Occipital lobe (tissue), 1 donor: ENCODE measurements at regions not wholly inside any gene's neighbourhood (a gene's known extent, or its start where the extent isn't known, plus 50 kb on each side); places are given as distances from the start of the nearest gene placed in this dataset.

ENCODE experiments used
- DNase-seq: peaks from one replicate; lab custom pipeline; 2025; lab: John Stamatoyannopoulos, UW

GRCh38 chr6:153790048-153790447 is 249.0 kb upstream of the OPRM1 start:
- no peak for DNase-seq

DNA sequence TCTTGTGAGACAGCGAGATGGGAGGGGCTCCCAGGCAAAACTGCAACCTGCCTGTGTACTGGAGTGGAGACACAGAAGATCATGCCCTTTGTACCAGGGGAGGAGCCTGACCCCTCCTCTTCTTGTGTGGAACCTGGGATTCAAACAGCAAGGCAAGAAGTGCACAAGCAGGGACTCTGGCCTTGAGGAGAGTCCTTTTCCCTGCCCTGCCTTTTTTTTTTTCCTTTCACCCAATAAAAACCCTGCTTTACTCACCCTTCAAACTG is 251.8 kb upstream of the OPRM1 start:
- DNase-seq = no peak

GRCh38 chr6:153781306-153781705 is 257.7 kb upstream of the OPRM1 start:
- no peak for DNase-seq

- DNase-seq = no peak
These were observed 259.0 kb upstream of the OPRM1 start for GRCh38 chr6:153780011-153780410.

DNA sequence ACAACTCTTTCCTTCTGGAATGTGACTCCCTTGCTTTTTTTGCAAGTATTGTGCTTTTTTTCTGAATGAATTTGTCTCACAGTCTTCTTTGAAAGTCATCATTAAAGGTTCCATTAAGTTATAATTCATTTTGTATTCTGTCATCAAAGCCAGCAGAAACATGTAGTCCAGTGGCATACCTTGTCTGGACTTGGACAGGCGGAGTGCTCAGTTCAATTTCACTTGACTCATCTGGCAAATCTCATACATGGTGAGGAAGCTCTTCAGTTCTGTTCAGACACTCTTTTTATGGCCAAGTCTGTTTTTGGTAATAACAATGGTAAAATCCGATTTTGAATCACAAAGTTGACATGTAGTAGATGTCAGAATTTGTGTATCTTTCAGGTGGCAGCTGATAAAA is 260.8 kb upstream of the OPRM1 start:
- no peak for DNase-seq

- no peak for DNase-seq
These were observed 267.5 kb upstream of the OPRM1 start for GRCh38 chr6:153771577-153771976.

- no peak for DNase-seq
These were observed 271.9 kb upstream of the OPRM1 start for GRCh38 chr6:153767127-153767526.

- DNase-seq = no peak
These were observed 280.5 kb upstream of the OPRM1 start for GRCh38 chr6:153758516-153758915.

GRCh38 chr6:153735761-153736160 is 303.3 kb upstream of the OPRM1 start:
- DNase-seq = no peak

GRCh38 chr6:153729189-153729588 is 309.9 kb upstream of the OPRM1 start:
- no peak for DNase-seq

GRCh38 chr6:153727885-153728284 is 311.2 kb upstream of the OPRM1 start:
- no peak for DNase-seq

DNA sequence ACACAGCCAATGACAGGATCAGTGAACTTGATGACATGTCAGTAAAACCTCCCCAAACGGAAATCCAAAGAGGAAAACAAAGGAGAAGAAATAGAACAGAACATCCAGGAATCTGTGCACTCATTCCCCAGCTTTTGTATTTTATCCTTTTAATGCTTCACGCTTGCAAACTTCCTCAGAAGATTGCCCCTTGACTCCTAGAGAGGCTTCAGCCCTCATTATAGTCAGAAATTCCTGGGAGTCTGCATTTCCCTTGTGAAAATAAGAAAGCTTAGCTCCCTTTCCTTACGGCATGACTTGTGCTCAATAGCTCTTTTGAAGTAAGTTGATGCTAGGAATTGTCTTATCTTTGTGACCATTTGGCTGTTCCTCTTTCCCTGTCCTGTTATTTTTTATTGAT is 313.6 kb upstream of the OPRM1 start:
- DNase-seq = no peak

DNA sequence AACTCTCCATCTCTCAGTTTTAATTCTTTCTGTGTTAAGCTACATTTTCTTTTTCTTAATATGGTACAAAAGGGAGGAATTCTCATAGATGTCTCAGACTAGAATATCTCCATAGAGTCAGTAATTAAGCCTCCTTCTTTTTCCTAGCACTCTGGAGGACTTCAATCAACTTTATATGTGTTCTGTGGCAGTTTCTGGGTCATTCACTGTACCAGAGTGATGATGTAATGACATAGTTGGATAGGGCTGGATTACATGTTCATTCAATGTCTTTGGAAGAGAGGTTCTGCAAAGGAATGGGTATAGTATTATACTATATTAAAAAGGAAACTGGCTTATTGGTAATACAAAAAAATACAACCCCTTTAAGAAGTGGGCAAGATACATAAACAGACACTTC is 318.3 kb upstream of the OPRM1 start:
- DNase-seq = no peak

GRCh38 chr6:153705429-153705828 is 333.6 kb upstream of the OPRM1 start:
- no peak for DNase-seq

DNA sequence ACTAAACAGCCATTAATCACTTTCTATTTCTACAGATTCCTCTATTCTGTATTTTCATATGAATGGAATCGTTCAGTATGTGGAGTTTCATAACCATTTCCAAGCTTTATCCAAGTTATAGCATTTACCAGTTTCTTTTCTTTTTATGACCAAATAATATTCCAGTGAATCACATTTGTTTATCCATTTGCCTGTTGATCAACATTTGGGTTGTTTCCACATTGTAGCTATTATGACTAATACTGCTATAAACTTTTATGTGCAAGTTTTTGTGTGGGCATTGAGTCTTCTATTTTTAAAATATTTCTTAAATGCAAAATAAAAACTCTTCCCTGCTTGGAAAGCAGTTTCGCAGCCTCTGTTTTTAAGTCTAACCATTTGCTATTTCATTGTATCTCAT is 336.4 kb upstream of the OPRM1 start:
- DNase-seq = no peak

GRCh38 chr6:153698637-153699036 is 340.4 kb upstream of the OPRM1 start:
- DNase-seq = no peak

DNA sequence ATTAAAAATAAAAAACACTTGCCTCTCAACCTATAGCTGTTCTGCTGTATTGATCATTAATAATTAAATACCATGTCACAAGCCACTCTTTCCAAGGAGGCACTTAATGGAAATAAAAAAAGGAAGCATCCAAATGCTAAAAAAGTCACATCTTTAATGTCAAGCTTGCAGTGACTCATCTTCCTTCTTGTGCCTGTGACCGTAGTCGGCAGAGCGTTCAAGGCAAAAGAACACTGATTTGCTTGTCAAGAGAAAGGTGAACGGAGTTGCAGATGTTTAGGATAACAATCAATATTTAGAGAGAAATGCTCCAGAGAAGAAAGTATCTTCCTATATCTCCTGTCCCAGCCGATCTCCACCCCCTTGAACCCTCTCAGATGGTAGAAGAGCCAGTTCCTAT is 341.0 kb upstream of the OPRM1 start:
- no peak for DNase-seq

DNA sequence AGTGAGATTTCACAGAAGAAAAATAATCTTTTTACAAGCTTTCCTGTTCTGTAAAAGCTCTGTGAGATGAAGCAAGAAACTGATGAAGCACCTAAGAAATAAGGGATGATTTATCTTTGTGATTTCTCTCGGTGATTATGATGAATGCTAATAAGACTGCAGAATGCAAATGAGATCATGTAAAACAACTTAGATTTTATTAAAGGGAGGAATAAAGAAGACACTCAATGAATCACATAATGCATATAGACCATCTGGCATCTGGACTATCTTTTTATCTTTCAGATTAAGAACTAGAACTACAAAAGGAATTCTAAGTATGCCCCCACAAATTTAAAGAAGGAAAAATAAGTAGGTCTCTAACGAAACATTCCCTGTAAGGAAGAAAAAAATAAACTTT is 361.5 kb upstream of the OPRM1 start:
- no peak for DNase-seq

GRCh38 chr6:153673750-153674149 is 365.3 kb upstream of the OPRM1 start:
- DNase-seq = no peak

- DNase-seq = no peak
These were observed 365.8 kb upstream of the OPRM1 start for GRCh38 chr6:153673225-153673624.

DNA sequence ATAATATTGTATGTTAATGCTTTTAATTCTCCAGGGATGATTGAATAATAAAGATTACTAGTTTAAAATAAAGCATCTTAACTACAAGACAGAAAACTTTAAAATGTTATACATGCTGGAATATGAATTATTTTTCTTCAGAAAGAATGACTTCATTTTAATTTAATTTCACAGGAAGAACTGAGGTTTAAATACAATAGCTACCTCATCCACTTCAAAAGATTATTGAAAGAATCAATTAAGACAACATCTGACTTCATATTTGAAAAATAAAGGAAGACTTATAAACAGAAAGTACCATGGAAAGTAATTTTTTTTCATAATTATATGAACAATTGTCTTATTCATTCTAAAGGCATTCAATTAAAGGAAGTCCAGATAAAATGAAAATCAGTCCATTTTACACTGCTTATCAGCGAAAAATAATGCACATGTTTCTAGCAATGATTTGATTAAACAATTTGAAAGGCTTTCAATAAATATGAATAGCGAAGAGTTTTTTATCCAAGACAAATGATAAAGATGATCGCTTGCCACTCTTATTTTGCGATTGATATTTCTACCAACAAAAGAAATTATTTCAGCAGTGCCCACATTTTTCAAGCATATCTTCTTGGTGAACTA is 368.5 kb upstream of the OPRM1 start:
- no peak for DNase-seq

DNA sequence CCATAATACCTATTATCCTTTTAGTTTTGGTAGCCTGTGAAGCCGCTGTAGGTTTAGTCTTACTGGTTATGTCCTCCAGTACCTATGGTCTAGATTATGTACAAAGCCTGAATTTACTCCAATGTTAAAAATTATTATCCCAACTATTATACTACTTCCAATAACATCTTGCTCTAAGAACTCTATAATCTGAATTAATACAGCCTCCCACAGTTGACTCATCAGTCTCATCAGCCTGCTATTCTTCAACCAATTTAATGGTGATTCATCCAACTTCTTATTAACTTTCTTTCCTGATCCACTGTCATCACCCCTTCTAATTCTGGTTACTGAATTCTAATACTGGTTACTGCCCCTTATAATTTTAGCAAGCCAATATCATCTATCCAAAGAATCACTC is 370.3 kb upstream of the OPRM1 start:
- DNase-seq = no peak

DNA sequence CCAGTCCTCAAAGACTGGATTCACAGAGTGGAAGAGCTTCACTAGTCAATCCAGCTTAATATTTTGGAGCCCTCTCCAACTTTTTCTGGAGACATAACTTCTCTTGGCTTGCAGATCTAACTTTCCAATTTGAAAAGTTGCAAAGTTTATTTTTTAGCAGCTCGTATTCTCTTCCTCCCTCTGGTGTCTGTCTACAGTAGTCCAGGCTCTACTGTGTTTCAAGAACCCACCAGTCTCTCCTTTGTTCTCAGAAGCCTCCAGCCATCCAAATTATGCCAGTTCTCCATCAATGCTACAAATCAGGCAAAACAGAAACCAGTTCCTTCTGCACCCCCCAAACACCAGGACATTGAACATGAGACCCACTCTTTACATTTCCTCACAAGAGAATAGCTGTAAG is 376.1 kb upstream of the OPRM1 start:
- no peak for DNase-seq

- DNase-seq = no peak
These were observed 393.7 kb upstream of the OPRM1 start for GRCh38 chr6:153645326-153645725.

DNA sequence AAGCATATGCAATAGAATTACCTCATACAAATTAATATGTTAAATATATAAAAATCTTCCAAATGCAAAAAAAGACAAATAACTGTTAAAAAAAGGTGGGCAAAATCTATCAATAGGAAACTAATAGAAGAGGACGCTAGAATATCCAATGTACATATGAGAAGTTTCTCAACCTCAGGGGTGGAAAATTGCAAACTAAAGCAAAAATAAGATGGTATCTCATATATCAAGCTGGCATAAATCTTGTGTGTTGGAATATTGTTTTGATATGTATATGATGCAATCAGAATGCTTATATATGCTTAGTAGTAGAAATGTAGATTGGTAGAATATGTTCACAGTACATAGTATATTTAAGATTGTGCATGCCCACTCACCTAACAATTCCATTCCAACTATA is 395.0 kb upstream of the OPRM1 start:
- no peak for DNase-seq
